Caco-2 (cell line): ENCODE measurements at regions not wholly inside any gene's neighbourhood (a gene's known extent, or its start where the extent isn't known, plus 50 kb on each side); places are given as distances from the start of the nearest gene placed in this dataset.

Source experiments
- BruUV-seq: library from RNA; stranded (reverse); fragments of 400-500 nt; replicated peaks from 2 replicates; lab custom pipeline; 2021; lab: Mats Ljungman, UMichigan
- CTCF ChIA-PET: fragments of 300-600 bp; sonication (Branson Sonifier 250); formaldehyde crosslinking; loops from one replicate; lab custom pipeline; 2022; ENCODE audit warnings: antibody characterized with exemption; lab: Charles Lee
- POLR2A ChIA-PET: fragments of 300-600 bp; sonication (Branson Sonifier 250); formaldehyde crosslinking; loops from one replicate; lab custom pipeline; 2022; ENCODE audit warnings: antibody characterized with exemption; lab: Charles Lee
- DNase-seq, 2 experiments: peaks; one replicate each; pipeline versions ENCODE4 v3.0.0 to v3.0.0-alpha.2; 2020 to 2022
- H3K27me3 ChIP-seq: replicated peaks from 2 replicates; pipeline ENCODE4 v1.6.0; 2011; ENCODE audit warnings: low read length; ENCODE audit not compliant: control insufficient read depth, insufficient read depth
- H3K36me3 ChIP-seq: 2 replicates; pipeline ENCODE4 v1.5.1; 2011; ENCODE audit warnings: low read length; ENCODE audit not compliant: control insufficient read depth, insufficient read depth
- H3K4me1 ChIP-seq: fragments of 250-450 bp; sonication (Bioruptor Pico); 2 replicates; pipeline ENCODE4 v1.5.1; 2020; ENCODE audit warnings: mild to moderate bottlenecking
- H3K4me3 ChIP-seq: 2 replicates; pipeline ENCODE4 v1.5.1; 2011; ENCODE audit warnings: low read depth, mild to moderate bottlenecking, control low read depth, low read length
- H3K9me3 ChIP-seq: fragments of 250-450 bp; sonication (Bioruptor Pico); 2 replicates; pipeline ENCODE4 v1.5.1; 2020; ENCODE audit warnings: mild to moderate bottlenecking, moderate library complexity
- H3K27ac Mint-ChIP-seq: one replicate; pipeline ENCODE4 v1.8.0; 2022; ENCODE audit warnings: mixed read lengths; ENCODE audit not compliant: unreplicated experiment
- H3K27me3 Mint-ChIP-seq: one replicate; pipeline ENCODE4 v1.8.0; 2022; ENCODE audit warnings: mixed read lengths; ENCODE audit not compliant: insufficient read depth, unreplicated experiment
- H3K36me3 Mint-ChIP-seq: one replicate; pipeline ENCODE4 v1.8.0; 2022; ENCODE audit warnings: mild to moderate bottlenecking, mixed read lengths; ENCODE audit not compliant: insufficient read depth, unreplicated experiment
- H3K4me1 Mint-ChIP-seq: one replicate; pipeline ENCODE4 v1.8.0; 2022; ENCODE audit warnings: low read depth, mixed read lengths; ENCODE audit not compliant: unreplicated experiment
- H3K4me3 Mint-ChIP-seq: one replicate; pipeline ENCODE4 v1.8.0; 2022; ENCODE audit warnings: mild to moderate bottlenecking, moderate library complexity, mixed read lengths; ENCODE audit not compliant: unreplicated experiment
- H3K9me3 Mint-ChIP-seq: one replicate; pipeline ENCODE4 v1.8.0; 2022; ENCODE audit warnings: mixed read lengths; ENCODE audit not compliant: unreplicated experiment
- CTCF ChIP-seq, 2 experiments: fragments of 200-600 bp in 1 of 2; IDR thresholded peaks; 1 replicate in 1 of 2; 2 replicates in 1 of 2; pipeline versions ENCODE4 v1.5.1 to v1.8.0; 2011 to 2022; ENCODE audit warnings: antibody characterized with exemption in 1 of 2, control low read depth in 1 of 2, inconsistent platforms in 1 of 2, low read depth in 1 of 2, low read length in 1 of 2, mild to moderate bottlenecking in 1 of 2, moderate library complexity in 1 of 2; ENCODE audit not compliant: insufficient read depth in 1 of 2, severe bottlenecking in 1 of 2, unreplicated experiment in 1 of 2
- intact Hi-C: fragments of 100-400 bp; cut with micrococcal nuclease; formaldehyde crosslinking; loops from one replicate; pipeline ENCODE4 v1.10.0; 2022; ENCODE audit not compliant: unreplicated experiment

GRCh38 chr17:12257176-12257575, 236.5 kb downstream of the MAP2K4 start:
- ChIA-PET CTCF (interaction anchor here (0.6 kb wide), 1 partner anchor 107 kb away, joined by 3 read pairs; no protein-coding TSS in a partner anchor), POLR2A (no interaction called here)
- no peak for TF ChIP-seq CTCF (IDR thresholded peaks at IDR 0.05; ENCODE audit: insufficient read depth in 1 of 2, low read depth in 1 of 2, low read length in 1 of 2, severe bottlenecking in 1 of 2, unreplicated experiment in 1 of 2)
- Mint-ChIP-seq H3K36me3 (no peaks in the 10 kb centered on the region), H3K4me1 (no peaks in the 10 kb centered on the region), H3K9me3 (peaks cover 4% of the 10 kb centered on the region), H3K27me3 (no peaks in the 10 kb centered on the region), H3K4me3 (no peak overlapping the region), H3K27ac (no peak overlapping the region)
- H3K27me3 ChIP-seq: no peaks in the 10 kb centered on the region; the same call in 1 of the 2 replicates
- H3K4me3 ChIP-seq: no peak overlapping the region
- no peaks in the 10 kb centered on the region for H3K9me3 ChIP-seq
- intact Hi-C loops: loop anchor here (10.0 kb wide), 1 partner anchor 748 kb away; no protein-coding TSS in a partner anchor
- no TSS peak for BruUV-seq
- DNase-seq: no peak
- H3K4me1 ChIP-seq: no peaks in the 10 kb centered on the region
- H3K36me3 ChIP-seq: no peaks in the 10 kb centered on the region

- DNase-seq: no peak
- CTCF ChIA-PET: no interaction called here
- no peaks in the 10 kb centered on the region; the same call in 1 of the 2 replicates for H3K27me3 ChIP-seq
- Mint-ChIP-seq H3K9me3 (peaks cover 7% of the 10 kb centered on the region), H3K4me1 (no peaks in the 10 kb centered on the region), H3K36me3 (no peaks in the 10 kb centered on the region), H3K27ac (no peak overlapping the region), H3K27me3 (no peaks in the 10 kb centered on the region), H3K4me3 (no peak overlapping the region)
- no peaks in the 10 kb centered on the region for H3K9me3 ChIP-seq
- no peak for TF ChIP-seq CTCF (IDR thresholded peaks at IDR 0.05; ENCODE audit: insufficient read depth in 1 of 2, low read depth in 1 of 2, low read length in 1 of 2, severe bottlenecking in 1 of 2, unreplicated experiment in 1 of 2)
- BruUV-seq: no TSS peak
- H3K4me3 ChIP-seq: no peak overlapping the region
- no peaks in the 10 kb centered on the region for H3K4me1 ChIP-seq
- no peaks in the 10 kb centered on the region for H3K36me3 ChIP-seq
- POLR2A ChIA-PET: no interaction called here
- intact Hi-C loops: no loop called here
These were observed 240.7 kb downstream of the MAP2K4 start for GRCh38 chr17:12261354-12261753.

GRCh38 chr17:12269751-12270150, 249.1 kb downstream of the MAP2K4 start:
- intact Hi-C loops: no loop called here
- no peak overlapping the region for H3K4me3 Mint-ChIP-seq
- CTCF ChIA-PET: no interaction called here
- no peaks in the 10 kb centered on the region for H3K27me3 Mint-ChIP-seq
- Histone ChIP-seq H3K36me3 (no peaks in the 10 kb centered on the region), H3K27me3 (no peaks in the 10 kb centered on the region), H3K4me1 (no peaks in the 10 kb centered on the region), H3K4me3 (no peak overlapping the region), H3K9me3 (no peaks in the 10 kb centered on the region)
- no peaks in the 10 kb centered on the region for H3K4me1 Mint-ChIP-seq
- peaks cover 10% of the 10 kb centered on the region for H3K9me3 Mint-ChIP-seq
- TF ChIP-seq CTCF (IDR thresholded peaks at IDR 0.05; ENCODE audit: insufficient read depth in 1 of 2, low read depth in 1 of 2, low read length in 1 of 2, severe bottlenecking in 1 of 2, unreplicated experiment in 1 of 2): no peak
- no peak overlapping the region for H3K27ac Mint-ChIP-seq
- no peak for DNase-seq
- BruUV-seq: no TSS peak
- no peaks in the 10 kb centered on the region for H3K36me3 Mint-ChIP-seq
- POLR2A ChIA-PET: no interaction called here
